SKM-1 (cell line): ENCODE measurements at regions not wholly inside any gene's neighbourhood (a gene's known extent, or its start where the extent isn't known, plus 50 kb on each side); places are given as distances from the start of the nearest gene placed in this dataset.

Experiments
- DNase-seq: peaks from one replicate; lab custom pipeline; 2025; ENCODE audit not compliant: unreplicated experiment; lab: John Stamatoyannopoulos, UW

DNA sequence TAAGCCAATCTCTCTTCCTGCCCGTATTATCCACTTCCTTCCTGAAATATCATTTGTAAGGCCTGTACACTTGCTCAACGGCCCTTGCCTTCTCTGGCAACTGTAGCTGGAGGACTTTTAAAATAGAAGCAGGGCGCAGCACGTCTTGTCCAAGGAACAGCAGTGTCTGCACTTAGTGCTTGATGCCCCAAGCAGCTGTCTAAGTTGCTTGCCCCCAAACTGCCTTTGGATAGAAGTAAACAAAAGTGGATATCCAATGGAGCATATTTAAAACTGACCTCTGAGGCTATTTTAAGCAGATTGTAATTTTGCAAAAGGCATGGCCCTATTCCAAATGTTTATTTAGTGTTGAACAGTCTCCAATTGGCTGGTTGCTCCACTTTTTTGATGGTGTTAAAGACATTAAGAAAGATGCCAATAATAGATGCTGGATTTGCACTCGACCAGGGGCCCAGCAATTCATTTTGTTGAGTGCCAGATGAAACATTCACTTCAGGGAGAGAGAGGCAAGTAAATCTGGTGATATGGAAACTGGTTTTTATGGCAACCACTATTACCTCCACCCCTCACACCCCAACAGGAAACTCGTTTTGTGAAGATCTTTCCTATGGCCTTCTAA lies 526.8 kb upstream of the TBL1XR1 start:
- peak; percentile 82 for DNase-seq

DNA sequence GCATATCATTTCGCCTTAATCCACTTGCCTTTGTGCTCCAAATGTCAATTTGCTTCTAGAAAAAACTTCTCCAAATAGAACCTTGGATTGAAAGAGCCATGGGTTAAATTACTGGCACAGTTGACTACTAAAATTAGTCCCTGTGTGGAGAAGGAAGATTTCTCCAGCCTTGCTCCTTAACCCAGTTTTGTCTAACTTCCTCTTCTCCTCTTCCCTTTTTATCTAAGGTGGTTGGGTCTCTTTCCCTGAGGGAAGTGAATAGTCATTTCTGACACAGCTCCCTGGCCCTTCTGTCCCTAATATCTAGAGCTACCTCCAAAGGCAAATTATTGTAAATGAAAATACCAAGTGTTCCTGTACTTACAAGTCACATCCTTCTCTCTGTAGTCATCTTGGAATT lies 527.9 kb upstream of the TBL1XR1 start:
- peak; percentile 76 for DNase-seq

DNA sequence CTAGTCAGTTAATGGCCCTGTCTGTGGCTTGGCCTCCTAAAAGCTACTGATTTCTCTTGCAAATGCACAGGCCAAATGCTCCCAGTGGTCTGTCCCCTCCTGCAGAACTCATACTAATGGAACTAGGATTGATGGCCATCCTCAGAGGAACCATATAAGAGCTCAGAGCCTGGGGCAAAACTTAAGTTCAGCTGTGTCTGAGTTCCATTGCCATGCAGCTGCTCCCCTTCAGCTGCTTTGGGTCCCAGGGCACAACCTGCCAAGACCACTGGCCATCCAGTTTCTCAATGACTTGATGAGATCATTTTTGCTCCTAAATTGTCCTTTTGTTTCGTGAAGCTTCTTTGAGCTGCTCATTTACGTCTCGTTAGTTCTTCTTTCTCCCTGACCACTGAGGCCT lies 529.5 kb upstream of the TBL1XR1 start:
- DNase-seq, result no peak

GRCh38 chr3:177729956-177730681 lies 532.8 kb upstream of the TBL1XR1 start:
- DNase-seq, result no peak

DNA sequence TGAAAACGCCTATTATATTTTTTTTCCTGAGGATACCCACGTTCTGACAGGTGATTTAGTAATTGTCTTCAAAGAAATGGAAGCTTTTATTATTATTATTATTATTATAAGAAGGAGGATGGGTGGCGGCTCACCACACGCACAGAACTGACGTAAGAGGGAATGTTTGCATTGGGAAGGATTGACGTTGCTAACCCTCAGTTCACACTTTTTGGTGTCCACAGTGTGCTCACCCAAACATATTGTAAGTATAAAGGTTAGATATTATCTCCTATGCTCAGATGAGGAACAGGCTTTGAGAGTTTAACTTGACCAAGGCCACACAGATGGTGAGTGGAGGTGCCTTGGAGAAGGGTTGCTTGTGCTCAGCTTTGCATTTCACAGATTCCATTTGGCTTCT lies 533.5 kb upstream of the TBL1XR1 start:
- no peak for DNase-seq

GRCh38 chr3:177731644-177732268 lies 534.5 kb upstream of the TBL1XR1 start:
- DNase-seq, result no peak

DNA sequence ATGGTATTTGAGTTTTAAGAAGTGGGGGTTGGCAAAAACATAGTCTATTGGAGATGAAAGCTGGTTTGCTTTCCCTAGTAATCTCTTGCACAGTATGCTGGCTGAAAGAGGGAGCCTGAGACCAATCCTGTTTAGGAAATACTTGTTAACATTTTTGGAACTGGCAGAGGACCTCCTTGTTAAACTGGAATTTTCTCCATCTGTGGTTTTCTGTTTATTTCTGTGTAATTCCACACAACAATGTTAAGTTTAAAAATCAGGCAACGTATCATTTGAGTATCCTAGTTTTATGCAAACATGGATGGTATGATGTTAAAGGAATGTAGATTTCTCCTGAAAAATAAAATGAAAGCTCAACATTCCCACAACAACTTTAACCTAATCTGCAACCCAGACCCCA lies 536.0 kb upstream of the TBL1XR1 start:
- no peak for DNase-seq

- no peak for DNase-seq
These were observed 536.7 kb upstream of the TBL1XR1 start for GRCh38 chr3:177733936-177734335.

DNA sequence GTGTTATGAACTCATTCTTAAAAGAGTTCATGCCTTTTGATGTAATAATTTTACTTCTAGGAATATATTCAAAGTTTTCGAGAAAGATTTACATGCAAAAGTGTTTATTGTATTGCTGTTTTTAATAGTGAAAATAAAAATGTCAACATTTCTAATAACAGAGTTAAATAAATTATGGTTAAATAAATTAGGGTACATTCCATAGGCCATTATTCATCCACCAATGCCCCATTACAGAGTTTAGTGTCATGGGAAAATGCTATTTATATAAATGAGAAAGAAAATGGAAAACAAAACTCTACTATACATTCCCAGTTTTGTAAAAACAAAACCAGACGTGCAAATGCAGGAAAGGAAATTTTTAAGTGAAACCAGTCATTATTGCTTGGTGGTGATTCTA lies 538.1 kb upstream of the TBL1XR1 start:
- DNase-seq, result no peak

GRCh38 chr3:177739461-177739860 lies 542.2 kb upstream of the TBL1XR1 start:
- no peak for DNase-seq

DNA sequence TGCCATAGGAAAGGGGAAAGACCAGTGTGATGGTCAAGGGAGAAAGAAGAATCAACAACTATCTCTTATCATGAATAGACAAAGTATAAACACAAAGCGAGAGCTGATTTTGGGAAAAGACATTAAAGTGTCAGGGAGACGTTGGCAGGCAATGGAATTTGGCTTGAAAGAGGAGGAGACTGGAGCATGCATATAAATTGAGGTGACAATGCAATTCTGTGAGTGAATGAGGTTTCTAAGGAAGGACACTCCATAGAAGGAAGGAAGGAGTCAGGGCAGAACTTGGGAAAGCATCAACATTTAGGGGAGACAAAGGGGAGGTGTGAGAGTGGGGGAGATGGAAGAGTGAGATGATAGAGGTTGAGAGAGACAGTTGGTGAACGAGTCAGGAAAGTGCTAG lies 543.0 kb upstream of the TBL1XR1 start:
- no peak for DNase-seq

DNA sequence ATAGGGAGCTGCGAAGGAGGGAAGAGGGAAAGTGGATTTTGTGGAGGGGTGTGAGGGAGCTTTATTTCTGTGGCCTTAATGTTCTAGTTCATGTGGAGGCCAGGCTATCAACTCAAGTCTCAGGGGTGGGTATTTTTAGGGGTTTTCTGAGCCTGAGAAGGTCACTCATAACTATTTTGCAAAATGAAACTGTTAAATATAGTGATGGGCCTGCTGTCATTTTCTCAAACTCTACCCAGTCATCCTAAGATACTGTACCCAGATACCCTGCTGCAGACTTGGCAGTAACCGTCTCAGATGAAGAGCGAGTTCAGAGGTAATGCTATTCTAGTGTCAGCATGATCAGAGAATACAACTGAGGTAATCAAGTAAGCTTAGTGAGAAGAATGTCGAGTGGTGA lies 545.0 kb upstream of the TBL1XR1 start:
- DNase-seq, result no peak

DNA sequence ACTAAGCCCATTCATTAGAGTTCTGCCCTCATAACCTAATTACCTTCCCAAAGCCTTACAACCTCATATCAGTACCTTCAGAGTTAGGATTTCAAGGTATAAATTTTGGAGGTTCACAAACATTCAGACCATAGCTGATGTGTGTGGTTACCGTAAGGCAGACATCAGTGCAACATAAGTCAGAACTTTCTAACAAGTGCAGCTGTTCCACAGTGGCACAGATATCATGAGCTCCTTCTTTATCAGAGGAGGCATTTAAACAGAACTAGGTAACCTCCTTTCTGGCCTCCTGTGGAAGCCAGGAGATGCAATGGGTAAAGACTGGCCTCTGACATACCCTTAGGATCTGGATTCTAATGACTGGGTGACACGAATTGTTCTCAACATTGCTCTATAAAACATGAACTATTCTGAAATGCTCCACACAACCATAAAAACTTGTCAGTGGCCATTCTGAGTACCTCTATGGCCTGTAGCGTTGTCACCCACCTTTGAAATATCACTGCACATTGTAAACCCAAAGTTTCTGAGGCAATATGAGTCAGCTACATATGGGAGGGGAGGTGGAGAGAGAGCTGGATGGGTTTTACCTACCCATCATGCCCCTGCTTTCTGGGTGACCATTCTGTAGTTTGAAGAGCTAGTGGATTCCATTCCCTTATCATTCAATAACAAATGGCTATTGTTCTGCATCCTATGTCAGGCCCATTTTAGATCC lies 546.0 kb upstream of the TBL1XR1 start:
- no peak for DNase-seq

DNA sequence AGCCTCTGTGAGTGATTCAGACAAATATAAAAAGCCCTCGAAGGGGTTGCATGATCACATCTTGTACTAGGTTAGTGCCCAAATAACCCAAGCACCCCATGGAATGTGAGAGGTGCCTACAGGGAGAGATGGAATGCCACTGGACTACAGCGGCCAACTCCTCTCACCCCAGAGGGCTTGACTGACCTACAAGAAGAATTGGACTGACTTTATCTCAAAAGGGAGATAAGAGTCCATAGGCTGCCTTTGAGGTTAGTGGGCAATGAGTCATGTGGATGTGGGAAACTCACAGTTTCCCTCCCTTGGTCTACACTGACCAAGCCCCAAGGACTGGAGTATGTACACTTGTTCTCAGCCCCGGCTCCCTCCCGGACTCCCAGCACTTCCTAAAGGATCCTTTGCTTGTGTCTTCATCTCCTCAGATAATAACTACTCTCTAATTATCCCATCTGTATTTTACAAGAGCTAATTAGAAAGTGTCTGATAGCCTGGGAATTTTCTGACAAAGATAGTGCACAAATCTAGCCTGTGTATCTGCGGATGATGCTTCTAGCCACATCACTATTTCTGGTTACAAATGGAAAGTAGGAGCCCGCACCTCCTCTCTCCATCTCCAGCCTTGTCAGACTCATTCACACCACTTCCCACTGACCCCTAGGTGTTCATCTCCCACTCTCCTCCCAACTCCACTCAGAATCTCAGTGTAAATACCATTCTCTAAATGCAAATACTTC lies 547.8 kb upstream of the TBL1XR1 start:
- DNase-seq, result no peak

GRCh38 chr3:177745607-177746005 lies 548.3 kb upstream of the TBL1XR1 start:
- no peak for DNase-seq

DNA sequence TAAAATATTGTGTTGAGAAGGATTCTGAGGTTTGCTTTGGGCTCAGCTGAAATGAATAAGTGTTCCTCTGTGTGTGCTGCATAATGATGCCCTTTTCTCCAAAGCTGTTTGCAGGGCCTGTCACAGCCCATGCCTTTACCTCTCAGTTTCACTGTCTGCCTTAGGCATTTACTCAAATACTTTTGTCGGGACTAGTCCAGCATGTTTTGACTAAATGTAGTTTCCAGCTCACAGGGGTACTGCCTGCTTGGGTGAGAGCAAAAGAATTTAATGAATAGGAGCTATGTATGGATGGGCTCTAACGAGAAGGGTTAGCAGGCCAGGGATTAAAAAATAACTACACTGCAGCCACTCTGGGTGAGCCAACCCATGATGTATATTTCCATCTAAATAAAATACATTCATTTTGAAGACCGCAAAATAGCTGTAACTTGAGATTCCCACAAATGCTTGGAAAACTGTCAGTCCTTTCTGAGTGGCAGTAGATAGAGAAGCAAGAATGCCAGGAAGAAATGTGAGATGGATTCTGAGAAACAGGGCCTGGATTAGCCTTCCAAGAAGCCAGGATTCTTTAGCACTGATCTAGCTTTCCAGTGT lies 549.2 kb upstream of the TBL1XR1 start:
- DNase-seq, result no peak

- no peak for DNase-seq
These were observed 552.6 kb upstream of the TBL1XR1 start for GRCh38 chr3:177749836-177750235.

DNA sequence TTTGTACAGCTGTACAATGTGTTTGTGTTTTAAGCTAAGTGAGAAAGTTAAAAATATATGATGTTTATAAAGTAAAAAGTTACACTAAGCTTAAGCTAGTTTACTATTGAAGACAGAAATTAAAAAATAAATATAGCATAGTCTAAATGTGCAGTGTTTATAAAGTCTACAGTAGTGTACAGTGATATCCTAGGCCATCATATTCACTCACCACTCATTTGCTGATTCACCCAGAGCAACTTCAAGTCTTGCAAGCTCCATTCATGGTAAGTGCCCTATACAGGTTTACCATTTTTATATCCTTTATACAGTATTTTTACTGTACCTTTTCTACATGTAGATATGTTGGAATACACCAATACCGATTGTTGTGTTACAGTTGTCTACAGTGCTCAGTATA lies 553.2 kb upstream of the TBL1XR1 start:
- DNase-seq, result no peak

- no peak for DNase-seq
These were observed 554.5 kb upstream of the TBL1XR1 start for GRCh38 chr3:177751770-177752169.

- no peak for DNase-seq
These were observed 555.5 kb upstream of the TBL1XR1 start for GRCh38 chr3:177752831-177753230.
